H1 (cell line): ENCODE measurements at regions not wholly inside any gene's neighbourhood (a gene's known extent, or its start where the extent isn't known, plus 50 kb on each side); places are given as distances from the start of the nearest gene placed in this dataset.

Source experiments
- FOSL1 ChIP-seq: IDR thresholded peaks from 2 replicates; pipeline ENCODE4 v1.6.1; 2011; ENCODE audit warnings: mild to moderate bottlenecking, low read depth, low read length, moderate library complexity; ENCODE audit not compliant: insufficient read depth
- GABPA ChIP-seq: IDR thresholded peaks from 2 replicates; pipeline ENCODE4 v1.6.1; 2011; ENCODE audit warnings: mild to moderate bottlenecking, low read length, moderate library complexity, borderline replicate concordance; ENCODE audit not compliant: insufficient read depth
- KDM1A ChIP-seq: fragments of 200-600, 300-600 bp; sonication (generic); IDR thresholded peaks from 2 replicates; pipeline ENCODE4 v1.7.1; 2016; ENCODE audit warnings: mild to moderate bottlenecking, low read length, borderline replicate concordance
- RBBP5 ChIP-seq: IDR thresholded peaks from 2 replicates; pipeline ENCODE4 v1.7.1; 2012; ENCODE audit warnings: low read depth, mild to moderate bottlenecking, inconsistent platforms, low read length, moderate library complexity, borderline replicate concordance
- TCF12 ChIP-seq: IDR thresholded peaks from 2 replicates; pipeline ENCODE4 v1.6.1; 2011; ENCODE audit warnings: low read depth, mild to moderate bottlenecking, low read length
- USF2 ChIP-seq: IDR thresholded peaks from 2 replicates; pipeline ENCODE4 v1.6.1; 2011; ENCODE audit warnings: low read length, improper control_type of control experiment

GRCh38 chr4:83974111-83974780 is 438.3 kb downstream of the GPAT3 start (continued):
- TF ChIP-seq TCF12 (no peak), GABPA (no peak), FOSL1 (no peak), USF2 (no peak), KDM1A (no peak), RBBP5 (no peak)
- TF ChIP-seq, all 59 proteins: peak for 0
